Fibroblast of pulmonary artery (primary cell): ENCODE measurements at regions not wholly inside any gene's neighbourhood (a gene's known extent, or its start where the extent isn't known, plus 50 kb on each side); places are given as distances from the start of the nearest gene placed in this dataset.

Experiments
- DNase-seq: peaks from one replicate; pipeline ENCODE4 v3.0.0-alpha.2; 2010; ENCODE audit warnings: low read depth
- H3K4me3 ChIP-seq: replicated peaks from 2 replicates; pipeline ENCODE4 v1.5.1; 2011; ENCODE audit warnings: low read depth, mild to moderate bottlenecking, control low read depth, low read length, moderate library complexity
- CTCF ChIP-seq: IDR thresholded peaks from 2 replicates; pipeline ENCODE4 v1.5.1; 2011; ENCODE audit warnings: mild to moderate bottlenecking, control low read depth, low read length, inconsistent platforms; ENCODE audit errors: missing control alignments

- no peak for DNase-seq
Observed at GRCh38 chr5:156199045-156199444, 127.9 kb upstream of the SGCD start.

GRCh38 chr5:156200938-156201787 is 125.8 kb upstream of the SGCD start:
- no peak for TF ChIP-seq CTCF
- no peak for DNase-seq
- H3K4me3 ChIP-seq = no peak overlapping the region

More at GRCh38 chr5:156199045-156199444, 127.9 kb upstream of the SGCD start:
- TF ChIP-seq CTCF = no peak
- no peak overlapping the region for H3K4me3 ChIP-seq

DNA sequence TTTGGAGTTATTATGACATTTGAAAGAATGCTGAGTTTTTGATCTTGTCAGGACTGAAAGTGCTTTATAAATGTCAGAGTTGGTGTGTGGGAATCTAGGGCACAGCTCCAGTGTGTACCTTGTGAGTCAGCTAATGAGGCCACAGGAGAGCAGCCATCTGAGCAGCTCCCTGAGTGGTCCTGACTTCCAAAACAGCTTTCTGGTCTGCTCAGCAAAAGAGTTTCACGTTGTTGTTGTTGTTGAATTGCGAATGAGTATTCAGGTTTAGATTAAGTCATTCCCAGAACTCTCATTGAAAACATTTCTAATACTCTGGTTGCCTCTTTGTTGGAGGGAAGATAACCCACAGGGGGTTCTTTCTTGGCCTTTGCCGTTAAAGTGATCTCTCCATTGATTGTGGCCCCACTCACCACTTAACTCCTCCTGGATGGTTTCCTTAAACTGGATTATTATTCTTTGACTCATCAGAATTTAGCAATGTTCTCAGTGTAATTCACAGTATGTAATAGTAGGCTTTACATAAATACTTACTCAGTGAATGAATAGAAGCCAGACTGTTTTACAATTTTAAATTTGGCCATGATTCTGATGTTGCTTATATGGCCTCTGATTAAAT is 125.1 kb upstream of the SGCD start:
- no peak for TF ChIP-seq CTCF
- H3K4me3 ChIP-seq = no peak overlapping the region
- peak; percentile 14 for DNase-seq

- no peak overlapping the region for H3K4me3 ChIP-seq
- DNase-seq = peak; percentile 6
- no peak for TF ChIP-seq CTCF
Observed at GRCh38 chr5:156208271-156208670, 118.7 kb upstream of the SGCD start.

- no peak for DNase-seq
- no peak for TF ChIP-seq CTCF
Observed at GRCh38 chr5:156218367-156219158, 108.4 kb upstream of the SGCD start.

GRCh38 chr5:156219483-156220005 is 107.4 kb upstream of the SGCD start:
- no peak for TF ChIP-seq CTCF
- H3K4me3 ChIP-seq = no peak overlapping the region
- no peak for DNase-seq

More at GRCh38 chr5:156218367-156219158, 108.4 kb upstream of the SGCD start:
- H3K4me3 ChIP-seq = no peak overlapping the region
